Stomach (tissue), 8 donors: ENCODE measurements at regions not wholly inside any gene's neighbourhood (a gene's known extent, or its start where the extent isn't known, plus 50 kb on each side); places are given as distances from the start of the nearest gene placed in this dataset.

ENCODE experiments used
- DNase-seq, 2 donors: peaks; one replicate each; pipeline versions ENCODE4 v3.0.0 to v3.0.0-alpha.2; 2013 to 2019
- H3K27ac ChIP-seq, 5 donors: fragments of 200-600 bp in 4 of 5; sonication (generic) in 4 of 5; one replicate each; pipeline ENCODE4 v1.5.1; 2013 to 2019; ENCODE audit warnings: mild to moderate bottlenecking in 1 of 5, moderate library complexity in 1 of 5
- H3K27me3 ChIP-seq, 3 donors: fragments of 200-600 bp; sonication (generic); one replicate each; pipeline ENCODE4 v1.5.1; 2017 to 2019; ENCODE audit warnings: mixed run types in 1 of 3
- H3K36me3 ChIP-seq, 4 donors: fragments of 200-600 bp; sonication (generic); 1 replicate in 3 of 4; 2 replicates in 1 of 4; pipeline ENCODE4 v1.5.1; 2016 to 2019
- H3K4me1 ChIP-seq, 4 donors: fragments of 200-600 bp; sonication (generic); one replicate each; pipeline ENCODE4 v1.5.1; 2016 to 2019
- H3K4me3 ChIP-seq, 4 donors: fragments of 200-600 bp; sonication (generic) in 3 of 4; one replicate each; pipeline ENCODE4 v1.5.1; 2016 to 2019; ENCODE audit warnings: mild to moderate bottlenecking in 1 of 4
- H3K9me3 ChIP-seq, 4 donors: fragments of 200-600 bp; sonication (generic); one replicate each; pipeline ENCODE4 v1.5.1; 2016 to 2019
- CTCF ChIP-seq, 7 experiments: fragments of 450-650 bp in 4 of 7; fragments of 200-600 bp in 3 of 7; sonication (generic) in 3 of 7; IDR thresholded peaks; one replicate each; pipeline ENCODE4 v1.5.1; 2016 to 2019; ENCODE audit warnings: antibody characterized with exemption in 7 of 7, control low read depth in 2 of 7, mild to moderate bottlenecking in 1 of 7
- EP300 ChIP-seq: sonication (generic); formaldehyde crosslinking; IDR thresholded peaks from one replicate; pipeline ENCODE4 v1.6.1; 2017; ENCODE audit warnings: antibody characterized with exemption
- POLR2A ChIP-seq, 4 donors: fragments of 450-650 bp; IDR thresholded peaks; one replicate each; pipeline ENCODE4 v1.6.1; 2016; ENCODE audit warnings: antibody characterized with exemption in 4 of 4, control low read depth in 2 of 4, mild to moderate bottlenecking in 1 of 4, moderate library complexity in 1 of 4
- POLR2AphosphoS5 ChIP-seq, 3 donors: sonication (generic); formaldehyde crosslinking; IDR thresholded peaks; one replicate each; pipeline ENCODE4 v1.6.1; 2016; ENCODE audit warnings: antibody characterized with exemption in 3 of 3
- WGBS, 5 donors: extraction: QIAGEN DNeasy Blood & Tissue Kit in 3 of 5; methylation state at CpG; one replicate each; pipeline versions ENCODE4 v1.1.5 to v1.1.7; 2013 to 2018; 5-methylcytosine and 5-hydroxymethylcytosine counted together
- intact Hi-C: fragments of 100-400 bp; cut with DNase I; formaldehyde crosslinking; loops from one replicate; pipeline ENCODE4 v1.15.1; 2023; ENCODE audit warnings: low total_unique reads
- donor health status: healthy with polysubstance abuse.
- donor health status: Bipolar disorder and iron deficiency.
- donor health status: healthy.

GRCh38 chr2:34316788-34317187 lies 717.7 kb upstream of the FAM98A start:
- Histone ChIP-seq H3K4me1 (no peaks in the 10 kb centered on the region), H3K9me3 (no peaks in the 10 kb centered on the region), H3K36me3 (no peaks in the 10 kb centered on the region), H3K4me3 (no peak overlapping the region), H3K27ac (no peak overlapping the region), H3K27me3 (no peaks in the 10 kb centered on the region)
- intact Hi-C loops, result no loop called here
- 84 to 96% (median 90%) methylated on average over 1 of the region's 1 CpG for WGBS, 5 donors
- TF ChIP-seq CTCF (IDR thresholded peaks at IDR 0.05) (no peak), POLR2A (IDR thresholded peaks at IDR 0.05) (no peak), POLR2AphosphoS5 (IDR thresholded peaks at IDR 0.05) (no peak), EP300 (no peak)
- no peak for DNase-seq

GRCh38 chr2:34311816-34312215 lies 712.7 kb upstream of the FAM98A start:
- WGBS, 5 donors, result 33 to 85% (median 42%) methylated on average over 1 of the region's 1 CpG
- Histone ChIP-seq H3K4me3 (no peak overlapping the region), H3K27me3 (no peaks in the 10 kb centered on the region), H3K9me3 (no peaks in the 10 kb centered on the region), H3K4me1 (no peaks in the 10 kb centered on the region), H3K36me3 (no peaks in the 10 kb centered on the region), H3K27ac (no peak overlapping the region)
- TF ChIP-seq EP300 (no peak), POLR2AphosphoS5 (IDR thresholded peaks at IDR 0.05) (no peak), CTCF (IDR thresholded peaks at IDR 0.05) (no peak), POLR2A (IDR thresholded peaks at IDR 0.05) (no peak)
- no peak for DNase-seq
- intact Hi-C loops, result no loop called here

GRCh38 chr2:34308140-34308539 lies 709.0 kb upstream of the FAM98A start:
- H3K4me3 ChIP-seq, result no peak overlapping the region
- intact Hi-C loops, result no loop called here
- no peaks in the 10 kb centered on the region for H3K27me3 ChIP-seq
- TF ChIP-seq CTCF (IDR thresholded peaks at IDR 0.05) (no peak), POLR2A (IDR thresholded peaks at IDR 0.05) (no peak), POLR2AphosphoS5 (IDR thresholded peaks at IDR 0.05) (no peak), EP300 (no peak)
- WGBS, 5 donors, result 90 to 100% (median 95%) methylated on average over 2 of the region's 2 CpGs
- no peak for DNase-seq
- H3K9me3 ChIP-seq, result no peaks in the 10 kb centered on the region
- H3K36me3 ChIP-seq, result no peaks in the 10 kb centered on the region
- H3K4me1 ChIP-seq, result no peaks in the 10 kb centered on the region
- H3K27ac ChIP-seq, result no peak overlapping the region

GRCh38 chr2:34307636-34308035 lies 708.5 kb upstream of the FAM98A start:
- H3K36me3 ChIP-seq, result no peaks in the 10 kb centered on the region
- H3K9me3 ChIP-seq, result no peaks in the 10 kb centered on the region
- no peak for TF ChIP-seq POLR2AphosphoS5 (IDR thresholded peaks at IDR 0.05)
- no peak for TF ChIP-seq POLR2A (IDR thresholded peaks at IDR 0.05)
- TF ChIP-seq CTCF (IDR thresholded peaks at IDR 0.05), result no peak
- no peak for TF ChIP-seq EP300
- no peaks in the 10 kb centered on the region for H3K27me3 ChIP-seq
- H3K4me3 ChIP-seq, result no peak overlapping the region
- no peak overlapping the region for H3K27ac ChIP-seq
- no peaks in the 10 kb centered on the region for H3K4me1 ChIP-seq
- intact Hi-C loops, result no loop called here
- DNase-seq, result no peak
- 68 to 93% (median 85%) methylated on average over 4 of the region's 4 CpGs for WGBS, 5 donors

- DNase-seq, result peak in 1 of 2 donors; percentile 28
- H3K4me3 ChIP-seq, result no peak overlapping the region
Measured at GRCh38 chr2:34306745-34307144, 707.6 kb upstream of the FAM98A start.

More at GRCh38 chr2:34306745-34307144, 707.6 kb upstream of the FAM98A start:
- no peak for TF ChIP-seq POLR2A (IDR thresholded peaks at IDR 0.05)
- no peaks in the 10 kb centered on the region for H3K9me3 ChIP-seq
- no peak overlapping the region for H3K27ac ChIP-seq
- H3K4me1 ChIP-seq, result no peaks in the 10 kb centered on the region
- H3K27me3 ChIP-seq, result no peaks in the 10 kb centered on the region
- H3K36me3 ChIP-seq, result no peaks in the 10 kb centered on the region
- intact Hi-C loops, result no loop called here
